ENCODE measurements at regions not wholly inside any gene's neighbourhood (a gene's known extent, or its start where the extent isn't known, plus 50 kb on each side); places are given as distances from the start of the nearest gene placed in this dataset.

GRCh38 chr12:91400271-91400670, 217.7 kb upstream of the DCN start:
- TF ChIP-seq CTCF (IDR thresholded peaks at IDR 0.05; ENCODE audit: borderline replicate concordance, extremely low read depth, low read length, poor library complexity, severe bottlenecking) (no peak), EZH2 (IDR thresholded peaks at IDR 0.05; ENCODE audit: borderline replicate concordance, low read depth, low read length, severe bottlenecking) (no peak)
